ENCODE measurements at regions not wholly inside any gene's neighbourhood (a gene's known extent, or its start where the extent isn't known, plus 50 kb on each side); places are given as distances from the start of the nearest gene placed in this dataset.

DNA sequence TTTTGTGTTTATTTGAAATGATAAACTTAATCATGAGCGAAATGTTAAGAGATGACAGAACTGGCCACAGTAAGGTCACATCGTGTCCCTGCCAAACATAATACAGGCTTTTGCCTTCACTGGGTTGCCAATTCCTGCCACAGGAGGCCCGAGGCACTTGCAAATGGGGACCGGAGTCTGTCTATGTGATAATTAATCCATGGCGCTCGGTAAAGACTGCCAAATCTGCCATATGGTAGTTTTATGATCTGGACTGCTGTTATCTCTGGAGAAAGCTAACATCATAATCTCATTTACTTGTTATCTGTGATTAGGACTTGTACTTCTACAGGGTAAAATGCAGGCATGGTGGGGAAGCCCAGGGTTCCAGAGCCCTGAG, 170.5 kb upstream of the TSHZ2 start:
- no peak for DNase-seq
- WGBS, 2 donors: 6 to 9% methylated on average over 6 of the region's 6 CpGs
- peak; percentile 42 for ATAC-seq (ENCODE audit: low FRiP score)
- Histone ChIP-seq H3K27ac (ENCODE audit: low read depth in 1 of 2, low read length in 2 of 2) (no peak overlapping the region), H3K4me1 (ENCODE audit: control insufficient read depth in 1 of 2, insufficient read depth in 2 of 2, low read length in 2 of 2) (no peaks in the 10 kb centered on the region), H3K9me3 (ENCODE audit: control insufficient read depth, low read length) (no peaks in the 10 kb centered on the region), H3K4me3 (ENCODE audit: low read length in 2 of 2) (no peak overlapping the region), H3K36me3 (ENCODE audit: control insufficient read depth in 1 of 2, insufficient read depth in 2 of 2, low read length in 1 of 2) (no peaks in the 10 kb centered on the region), H3K27me3 (ENCODE audit: control insufficient read depth in 1 of 2, insufficient read depth in 2 of 2, low read length in 1 of 2) (no peaks in the 10 kb centered on the region)
- intact Hi-C loops (cut with DNase I): no loop called here

DNA sequence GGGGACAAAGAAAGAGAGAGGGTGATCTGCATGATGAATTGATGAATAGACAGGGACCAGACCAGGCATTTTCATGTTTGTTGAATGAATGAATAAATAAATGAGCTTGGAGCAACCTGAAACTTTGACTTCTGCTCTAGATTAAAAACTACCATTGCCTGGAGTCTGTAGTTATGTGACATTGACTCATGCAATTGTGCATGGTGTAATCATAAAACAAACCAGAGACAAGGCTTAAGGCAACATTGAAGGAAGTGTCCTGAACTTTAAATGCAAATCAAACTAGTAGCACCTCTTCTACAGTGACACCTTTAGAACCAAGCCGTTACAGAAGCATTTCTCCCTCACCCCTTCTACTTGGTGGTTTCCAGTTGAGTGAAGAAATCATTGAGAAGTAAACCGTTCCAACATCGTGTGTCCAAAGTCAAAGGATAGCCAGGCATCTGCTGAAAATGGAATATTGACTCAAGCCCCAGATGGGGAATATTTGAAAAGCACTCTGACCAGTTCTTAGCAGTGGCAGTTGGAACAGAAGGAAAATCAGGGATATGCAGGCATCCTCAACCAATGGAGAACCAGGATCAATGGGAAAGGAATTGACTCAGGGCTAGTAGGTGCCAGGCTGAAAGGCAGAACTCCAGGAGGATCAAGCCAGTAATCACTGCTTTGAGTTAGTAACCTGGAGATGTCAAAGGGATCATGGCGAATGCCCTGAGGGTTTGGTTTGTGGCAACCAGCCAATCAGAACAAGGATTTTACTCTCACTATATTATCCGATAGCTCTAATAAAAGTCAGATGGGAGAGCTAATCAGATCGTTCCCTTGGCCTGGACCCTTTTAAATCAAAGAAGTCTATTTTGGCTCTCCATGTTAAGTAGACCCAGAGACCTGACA, 171.2 kb upstream of the TSHZ2 start:
- Histone ChIP-seq H3K9me3 (ENCODE audit: control insufficient read depth, low read length) (no peaks in the 10 kb centered on the region), H3K27me3 (ENCODE audit: control insufficient read depth in 1 of 2, insufficient read depth in 2 of 2, low read length in 1 of 2) (no peaks in the 10 kb centered on the region), H3K4me1 (ENCODE audit: control insufficient read depth in 1 of 2, insufficient read depth in 2 of 2, low read length in 2 of 2) (no peaks in the 10 kb centered on the region), H3K4me3 (ENCODE audit: low read length in 2 of 2) (no peak overlapping the region), H3K36me3 (ENCODE audit: control insufficient read depth in 1 of 2, insufficient read depth in 2 of 2, low read length in 1 of 2) (no peaks in the 10 kb centered on the region), H3K27ac (ENCODE audit: low read depth in 1 of 2, low read length in 2 of 2) (no peak overlapping the region)
- intact Hi-C loops (cut with DNase I): no loop called here
- no peak for DNase-seq
- WGBS, 2 donors: 26 to 33% methylated on average over 6 of the region's 6 CpGs
- ATAC-seq (ENCODE audit: low FRiP score): peak; percentile 55

DNA sequence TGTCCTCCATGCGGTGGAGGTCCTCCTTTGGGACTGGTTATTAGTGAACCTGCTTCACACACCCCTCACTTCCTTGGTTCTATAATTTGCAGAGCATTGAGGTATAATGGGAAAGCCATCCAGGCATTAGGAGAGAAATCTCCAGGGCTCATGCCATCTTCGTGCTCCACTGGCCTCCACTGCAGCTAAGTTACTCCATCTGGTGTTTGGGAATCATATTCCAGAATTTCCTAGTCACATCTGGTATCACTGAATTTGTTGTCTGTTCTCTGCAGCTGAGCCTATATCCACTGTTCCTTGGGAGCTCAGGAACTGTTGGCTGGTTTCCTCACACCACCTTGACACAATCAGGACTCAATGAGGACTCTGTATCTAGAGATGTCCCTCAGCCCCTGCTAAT, 173.0 kb upstream of the TSHZ2 start:
- H3K27ac ChIP-seq (ENCODE audit: low read depth in 1 of 2, low read length in 2 of 2): no peak overlapping the region
- no peaks in the 10 kb centered on the region for H3K4me1 ChIP-seq (ENCODE audit: control insufficient read depth in 1 of 2, insufficient read depth in 2 of 2, low read length in 2 of 2)
- intact Hi-C loops (cut with DNase I): no loop called here
- DNase-seq (no peak), ATAC-seq (ENCODE audit: low FRiP score) (no peak)
- 93 to 95% methylated on average over 2 of the region's 2 CpGs for WGBS, 2 donors
- H3K27me3 ChIP-seq (ENCODE audit: control insufficient read depth in 1 of 2, insufficient read depth in 2 of 2, low read length in 1 of 2): no peaks in the 10 kb centered on the region
- no peaks in the 10 kb centered on the region for H3K9me3 ChIP-seq (ENCODE audit: control insufficient read depth, low read length)
- H3K36me3 ChIP-seq (ENCODE audit: control insufficient read depth in 1 of 2, insufficient read depth in 2 of 2, low read length in 1 of 2): no peaks in the 10 kb centered on the region
- H3K4me3 ChIP-seq (ENCODE audit: low read length in 2 of 2): no peak overlapping the region

- 79 to 86% methylated on average over 1 of the region's 1 CpG for WGBS, 2 donors
- H3K36me3 ChIP-seq (ENCODE audit: control insufficient read depth in 1 of 2, insufficient read depth in 2 of 2, low read length in 1 of 2): no peaks in the 10 kb centered on the region
- H3K27ac ChIP-seq (ENCODE audit: low read depth in 1 of 2, low read length in 2 of 2): no peak overlapping the region
- no peak for ATAC-seq (ENCODE audit: low FRiP score)
- no peak overlapping the region for H3K4me3 ChIP-seq (ENCODE audit: low read length in 2 of 2)
- DNase-seq: no peak
- intact Hi-C loops (cut with DNase I): no loop called here
- no peaks in the 10 kb centered on the region for H3K9me3 ChIP-seq (ENCODE audit: control insufficient read depth, low read length)
- H3K4me1 ChIP-seq (ENCODE audit: control insufficient read depth in 1 of 2, insufficient read depth in 2 of 2, low read length in 2 of 2): no peaks in the 10 kb centered on the region
- H3K27me3 ChIP-seq (ENCODE audit: control insufficient read depth in 1 of 2, insufficient read depth in 2 of 2, low read length in 1 of 2): no peaks in the 10 kb centered on the region
Observed at GRCh38 chr20:52798124-52798523, 174.0 kb upstream of the TSHZ2 start.

DNA sequence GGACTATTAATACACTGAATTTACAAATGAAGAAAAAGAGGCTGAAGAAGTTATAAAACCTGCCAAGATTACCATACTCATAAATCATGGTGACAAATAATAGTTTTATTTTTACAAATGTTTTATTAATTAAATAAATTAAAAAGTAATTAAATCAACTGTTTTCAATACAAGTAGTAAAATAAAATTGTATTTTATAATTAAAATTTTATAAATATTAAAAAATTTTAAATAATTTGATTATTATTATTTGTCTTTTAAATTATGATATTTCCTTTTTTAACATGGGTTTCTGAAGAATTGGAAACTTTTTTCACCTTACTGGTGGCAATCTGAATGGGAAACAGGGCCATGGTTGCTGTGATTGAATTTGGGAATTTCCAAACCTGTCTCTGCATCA, 177.3 kb upstream of the TSHZ2 start:
- H3K9me3 ChIP-seq (ENCODE audit: control insufficient read depth, low read length): no peaks in the 10 kb centered on the region
- no peak for ATAC-seq (ENCODE audit: low FRiP score)
- no peaks in the 10 kb centered on the region for H3K27me3 ChIP-seq (ENCODE audit: control insufficient read depth in 1 of 2, insufficient read depth in 2 of 2, low read length in 1 of 2)
- no peak overlapping the region for H3K4me3 ChIP-seq (ENCODE audit: low read length in 2 of 2)
- no peak for DNase-seq
- no peak overlapping the region for H3K27ac ChIP-seq (ENCODE audit: low read depth in 1 of 2, low read length in 2 of 2)
- intact Hi-C loops (cut with DNase I): no loop called here
- no peaks in the 10 kb centered on the region for H3K4me1 ChIP-seq (ENCODE audit: control insufficient read depth in 1 of 2, insufficient read depth in 2 of 2, low read length in 2 of 2)
- no peaks in the 10 kb centered on the region for H3K36me3 ChIP-seq (ENCODE audit: control insufficient read depth in 1 of 2, insufficient read depth in 2 of 2, low read length in 1 of 2)

DNA sequence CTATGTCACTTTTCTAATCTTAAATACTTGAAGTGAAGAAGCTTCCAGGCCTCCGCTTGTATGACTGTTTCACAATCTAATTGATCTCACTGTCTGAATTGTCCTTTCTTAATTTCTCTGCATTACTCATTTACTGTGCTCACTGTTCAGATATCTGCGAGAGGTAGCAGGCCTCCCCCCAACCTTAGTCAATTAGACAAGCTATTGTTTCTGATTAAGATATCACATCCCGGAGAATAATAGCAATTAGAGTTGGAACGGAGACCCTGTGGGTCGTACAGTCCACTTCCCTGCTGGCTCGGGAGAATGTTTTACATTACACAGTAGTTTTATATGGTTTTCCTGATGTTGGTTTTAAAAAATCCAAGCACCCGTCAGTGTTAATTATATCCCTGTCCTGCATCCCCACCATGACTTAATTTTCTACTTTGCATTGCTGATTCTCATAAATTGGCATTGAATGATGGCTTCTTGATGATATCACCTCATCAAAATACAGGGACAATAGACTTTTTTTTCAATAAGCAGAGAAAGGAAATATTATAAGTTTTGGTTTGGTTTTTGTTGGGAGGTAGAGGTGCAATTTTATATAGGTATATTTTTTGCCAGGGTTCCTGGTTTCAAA, 178.7 kb upstream of the TSHZ2 start:
- DNase-seq (no peak), ATAC-seq (ENCODE audit: low FRiP score) (no peak)
- H3K4me3 ChIP-seq (ENCODE audit: low read length in 2 of 2): no peak overlapping the region
- no peaks in the 10 kb centered on the region for H3K27me3 ChIP-seq (ENCODE audit: control insufficient read depth in 1 of 2, insufficient read depth in 2 of 2, low read length in 1 of 2)
- H3K4me1 ChIP-seq (ENCODE audit: control insufficient read depth in 1 of 2, insufficient read depth in 2 of 2, low read length in 2 of 2): no peaks in the 10 kb centered on the region
- H3K36me3 ChIP-seq (ENCODE audit: control insufficient read depth in 1 of 2, insufficient read depth in 2 of 2, low read length in 1 of 2): no peaks in the 10 kb centered on the region
- H3K27ac ChIP-seq (ENCODE audit: low read depth in 1 of 2, low read length in 2 of 2): no peak overlapping the region
- H3K9me3 ChIP-seq (ENCODE audit: control insufficient read depth, low read length): no peaks in the 10 kb centered on the region
- intact Hi-C loops (cut with DNase I): no loop called here
- WGBS, 2 donors: 74 to 81% methylated on average over 7 of the region's 7 CpGs

DNA sequence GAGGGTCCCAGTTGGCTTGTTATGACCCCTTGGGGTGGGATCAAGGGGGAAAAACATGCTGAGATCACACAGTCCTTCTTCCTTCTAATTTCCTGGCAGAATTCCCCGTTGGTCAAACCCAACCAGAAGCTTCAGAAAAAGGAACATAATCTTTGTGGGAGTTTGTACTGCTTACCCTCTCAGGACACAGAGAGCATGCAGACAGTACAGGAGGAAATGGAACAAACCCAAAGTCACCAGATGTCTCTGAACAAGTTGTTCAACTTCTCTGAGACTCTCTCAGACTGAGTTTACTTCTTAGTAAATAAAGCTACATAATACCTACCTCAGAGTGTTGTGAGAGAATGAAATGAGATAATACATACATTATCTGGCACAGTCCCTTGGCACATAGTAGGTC, 181.1 kb upstream of the TSHZ2 start:
- no peak overlapping the region for H3K4me3 ChIP-seq (ENCODE audit: low read length in 2 of 2)
- DNase-seq: no peak
- H3K27me3 ChIP-seq (ENCODE audit: control insufficient read depth in 1 of 2, insufficient read depth in 2 of 2, low read length in 1 of 2): no peaks in the 10 kb centered on the region
- WGBS, 2 donors: 26 to 50% methylated on average over 1 of the region's 1 CpG
- H3K9me3 ChIP-seq (ENCODE audit: control insufficient read depth, low read length): no peaks in the 10 kb centered on the region
- H3K36me3 ChIP-seq (ENCODE audit: control insufficient read depth in 1 of 2, insufficient read depth in 2 of 2, low read length in 1 of 2): no peaks in the 10 kb centered on the region
- no peaks in the 10 kb centered on the region for H3K4me1 ChIP-seq (ENCODE audit: control insufficient read depth in 1 of 2, insufficient read depth in 2 of 2, low read length in 2 of 2)
- H3K27ac ChIP-seq (ENCODE audit: low read depth in 1 of 2, low read length in 2 of 2): no peak overlapping the region
- intact Hi-C loops (cut with DNase I): no loop called here
- ATAC-seq (ENCODE audit: low FRiP score): no peak

- 75 to 83% methylated on average over 2 of the region's 2 CpGs for WGBS, 2 donors
- DNase-seq (no peak), ATAC-seq (ENCODE audit: low FRiP score) (no peak)
- Histone ChIP-seq H3K4me1 (ENCODE audit: control insufficient read depth in 1 of 2, insufficient read depth in 2 of 2, low read length in 2 of 2) (no peaks in the 10 kb centered on the region), H3K4me3 (ENCODE audit: low read length in 2 of 2) (no peak overlapping the region), H3K27me3 (ENCODE audit: control insufficient read depth in 1 of 2, insufficient read depth in 2 of 2, low read length in 1 of 2) (no peaks in the 10 kb centered on the region), H3K27ac (ENCODE audit: low read depth in 1 of 2, low read length in 2 of 2) (no peak overlapping the region), H3K36me3 (ENCODE audit: control insufficient read depth in 1 of 2, insufficient read depth in 2 of 2, low read length in 1 of 2) (no peaks in the 10 kb centered on the region), H3K9me3 (ENCODE audit: control insufficient read depth, low read length) (no peaks in the 10 kb centered on the region)
- intact Hi-C loops (cut with DNase I): no loop called here
Observed at GRCh38 chr20:52789716-52790115, 182.4 kb upstream of the TSHZ2 start.

- ATAC-seq (ENCODE audit: low FRiP score) (no peak), DNase-seq (no peak)
- Histone ChIP-seq H3K9me3 (ENCODE audit: control insufficient read depth, low read length) (no peaks in the 10 kb centered on the region), H3K27ac (ENCODE audit: low read depth in 1 of 2, low read length in 2 of 2) (no peak overlapping the region), H3K4me1 (ENCODE audit: control insufficient read depth in 1 of 2, insufficient read depth in 2 of 2, low read length in 2 of 2) (no peaks in the 10 kb centered on the region), H3K36me3 (ENCODE audit: control insufficient read depth in 1 of 2, insufficient read depth in 2 of 2, low read length in 1 of 2) (no peaks in the 10 kb centered on the region), H3K4me3 (ENCODE audit: low read length in 2 of 2) (no peak overlapping the region), H3K27me3 (ENCODE audit: control insufficient read depth in 1 of 2, insufficient read depth in 2 of 2, low read length in 1 of 2) (no peaks in the 10 kb centered on the region)
- WGBS, 2 donors: 66 to 76% methylated on average over 3 of the region's 3 CpGs
- intact Hi-C loops (cut with DNase I): no loop called here
Observed at GRCh38 chr20:52787962-52788361, 184.2 kb upstream of the TSHZ2 start.
